Right lung (tissue), 2 donors: ENCODE measurements at regions not wholly inside any gene's neighbourhood (a gene's known extent, or its start where the extent isn't known, plus 50 kb on each side); places are given as distances from the start of the nearest gene placed in this dataset.

ENCODE experiments used
- DNase-seq, 2 donors: peaks; one replicate each; pipeline ENCODE4 v3.0.0-alpha.2; 2013

DNA sequence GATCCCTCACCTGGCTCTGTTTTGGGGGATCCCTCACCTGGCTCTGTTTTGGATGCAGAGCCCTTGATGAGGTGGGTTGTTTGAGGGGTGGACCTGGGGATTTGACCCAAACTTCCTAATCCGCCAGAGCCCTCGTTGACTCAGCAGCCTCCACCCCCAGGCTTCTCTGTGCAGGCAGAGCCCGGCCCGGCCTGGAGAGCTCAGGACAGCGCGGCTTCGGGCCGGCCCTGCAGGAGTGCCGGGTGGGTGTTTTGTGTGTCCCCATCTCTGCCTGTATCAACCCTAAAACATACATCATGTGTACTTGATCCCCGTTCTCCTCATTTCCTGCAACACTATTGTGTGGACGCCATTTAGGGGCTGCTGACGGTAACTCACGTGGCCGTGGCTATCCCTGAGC lies 124.2 kb downstream of the SIK1 start:
- DNase-seq, result no peak

DNA sequence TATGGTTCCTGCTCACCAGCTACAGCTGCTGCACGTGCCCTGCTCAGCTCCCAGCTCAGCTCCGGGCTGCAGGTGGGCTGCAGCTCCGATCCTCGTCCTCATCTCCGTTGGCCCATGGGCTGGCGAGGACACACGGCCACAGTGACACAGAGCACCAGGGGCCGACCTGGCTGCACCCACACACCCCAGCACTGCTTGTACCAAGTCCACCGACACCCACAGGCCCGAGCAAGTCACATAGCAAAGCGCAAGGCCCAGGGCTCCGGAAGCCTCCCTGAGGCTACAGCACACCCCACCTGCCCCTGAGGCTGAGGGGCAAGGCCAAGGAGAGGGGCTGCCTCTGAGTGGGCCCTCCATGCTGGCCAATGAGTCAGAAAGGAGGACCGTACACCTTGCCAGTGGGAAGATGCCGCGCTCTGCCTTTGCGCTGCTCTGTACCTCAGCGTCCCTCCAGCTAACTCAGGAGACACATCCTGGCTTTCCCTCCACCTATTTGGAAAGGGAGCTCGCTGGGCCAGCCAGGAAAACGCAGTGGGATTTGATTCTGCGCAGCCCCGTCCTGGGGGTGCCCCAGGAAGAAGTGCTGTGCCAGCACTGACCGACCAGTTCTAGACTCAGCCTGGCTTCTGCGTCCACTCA lies 124.8 kb downstream of the SIK1 start:
- no peak for DNase-seq

DNA sequence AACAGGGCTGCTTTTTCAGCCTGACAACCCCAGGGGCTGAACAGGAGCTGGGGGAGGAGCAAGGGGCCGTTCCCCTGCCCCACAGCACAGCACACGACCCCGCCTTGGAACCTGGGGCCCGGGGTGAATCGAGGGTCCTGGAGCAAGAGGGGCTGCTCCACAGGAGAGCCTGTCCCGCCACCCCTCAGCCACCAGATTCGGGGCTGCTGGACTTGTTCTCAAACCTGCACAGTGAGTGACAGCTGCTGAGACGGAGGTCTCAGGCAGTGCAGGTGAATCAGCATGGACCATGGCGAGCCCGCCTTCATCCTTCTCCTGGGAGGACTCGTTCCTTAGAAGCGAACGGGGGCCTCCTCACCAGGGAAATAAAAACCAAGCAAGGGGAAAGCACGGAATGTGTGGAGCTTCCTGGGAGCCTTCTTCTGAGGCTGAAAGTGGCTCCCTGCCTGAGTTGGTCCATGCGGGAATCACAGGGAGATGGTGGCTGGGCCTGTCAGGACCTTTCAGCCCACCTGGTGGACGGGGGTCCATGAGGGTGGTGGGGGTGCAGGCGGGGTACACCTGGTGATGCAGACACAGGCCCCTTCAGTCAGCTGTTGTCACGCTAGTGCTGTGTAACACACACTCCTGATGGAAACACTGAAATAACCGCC lies 125.4 kb downstream of the SIK1 start:
- no peak for DNase-seq

GRCh38 chr21:43300496-43301408 lies 126.2 kb downstream of the SIK1 start:
- no peak for DNase-seq

- no peak for DNase-seq
Observed at GRCh38 chr21:43299441-43300277, 127.3 kb downstream of the SIK1 start.

DNA sequence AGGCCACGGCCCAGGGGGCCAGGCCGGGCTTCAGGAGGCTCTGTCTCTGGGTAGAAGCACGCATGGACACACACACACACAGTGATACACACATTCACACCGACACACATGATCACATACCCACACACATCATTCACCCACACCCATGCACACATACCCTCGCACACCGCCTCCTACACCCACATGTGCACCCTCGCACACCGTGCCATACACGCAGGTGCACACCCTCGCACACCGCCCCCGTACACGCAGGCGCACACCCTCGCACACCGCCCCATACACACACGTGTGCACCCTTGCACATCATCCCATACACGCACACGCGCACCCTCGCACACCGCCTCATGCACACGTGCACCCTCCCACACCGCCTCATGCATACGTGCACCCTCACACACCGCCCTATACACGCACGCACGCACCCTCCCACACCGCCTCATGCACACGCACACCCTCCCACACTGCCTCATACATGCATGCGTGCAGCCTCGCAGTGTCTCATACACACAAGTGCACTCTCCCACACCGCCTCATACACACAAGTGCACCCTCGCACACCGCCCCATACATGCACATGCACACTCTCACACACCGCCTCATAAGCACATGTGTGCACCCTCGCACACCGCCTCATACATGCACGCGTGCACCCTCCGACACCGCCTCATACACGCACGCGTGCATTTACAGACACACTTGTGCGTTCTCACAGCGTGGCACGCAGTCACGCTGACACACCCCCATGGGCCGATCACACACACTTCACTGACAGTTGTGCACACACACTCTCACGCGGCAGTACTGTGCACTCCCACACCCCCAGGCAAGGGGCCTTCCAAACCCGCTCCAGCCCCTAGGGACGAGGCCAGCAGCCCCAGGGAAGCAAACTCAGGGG lies 128.1 kb downstream of the SIK1 start:
- DNase-seq, result no peak

DNA sequence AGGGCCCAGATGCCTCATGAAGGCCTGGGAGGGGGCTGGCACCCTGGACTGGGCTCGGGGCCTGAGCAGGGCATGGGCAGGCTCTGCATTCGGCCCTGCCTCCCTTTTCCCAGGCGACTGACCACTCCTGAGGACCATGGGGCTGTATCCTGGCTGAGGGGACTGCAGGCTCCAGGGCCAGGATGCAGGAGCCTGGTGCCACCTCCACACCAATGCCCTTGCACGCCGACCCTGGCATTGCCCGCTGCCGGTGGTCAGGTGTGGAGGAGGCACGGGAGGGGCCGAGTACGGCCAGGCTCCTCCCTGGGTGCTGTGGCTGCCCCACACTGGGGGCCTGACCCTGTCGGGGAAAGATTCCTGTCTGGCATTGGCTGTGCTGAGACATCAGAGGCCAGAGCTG lies 128.9 kb downstream of the SIK1 start:
- DNase-seq, result no peak

GRCh38 chr21:43297391-43297981 lies 128.7 kb downstream of the CRYAA start:
- no peak for DNase-seq

GRCh38 chr21:43295066-43295958 lies 126.5 kb downstream of the CRYAA start:
- no peak for DNase-seq

DNA sequence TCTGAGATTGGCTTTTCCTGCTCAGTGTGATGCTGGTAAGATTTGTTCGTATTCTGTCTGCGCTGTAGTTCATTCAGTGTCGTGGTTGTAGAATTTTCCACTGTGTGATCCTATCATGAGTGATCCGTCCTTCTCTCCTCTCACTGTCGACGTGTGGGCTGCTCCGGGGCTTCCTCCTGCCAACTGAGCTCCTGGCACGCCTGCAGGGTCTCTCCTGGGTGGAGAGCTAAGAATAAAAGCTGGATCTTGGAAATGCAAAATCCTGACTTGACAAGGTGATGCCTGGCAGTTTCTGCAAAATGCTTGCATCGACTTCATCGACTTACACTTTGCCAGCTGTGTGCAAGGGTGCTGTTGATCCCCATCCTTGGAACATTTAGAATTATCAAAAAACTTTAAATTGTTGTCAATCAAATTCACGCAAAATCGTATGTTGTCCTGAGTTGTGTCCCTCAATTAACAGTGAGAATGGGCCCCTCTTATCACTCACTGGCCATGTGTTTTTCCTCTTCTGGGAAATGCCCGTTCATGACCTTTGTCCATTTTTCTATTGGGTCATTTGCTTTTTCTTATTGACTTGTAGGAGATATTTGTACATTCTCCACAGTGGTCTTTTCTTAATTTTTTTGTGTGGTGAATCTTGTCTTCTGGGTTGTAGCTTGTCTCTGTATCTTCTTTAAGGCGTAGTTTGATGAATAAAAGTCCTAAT lies 125.5 kb downstream of the CRYAA start:
- DNase-seq, result no peak

- DNase-seq, result no peak
Observed at GRCh38 chr21:43292866-43293142, 124.0 kb downstream of the CRYAA start.

- no peak for DNase-seq
Observed at GRCh38 chr21:43292041-43292865, 123.4 kb downstream of the CRYAA start.

DNA sequence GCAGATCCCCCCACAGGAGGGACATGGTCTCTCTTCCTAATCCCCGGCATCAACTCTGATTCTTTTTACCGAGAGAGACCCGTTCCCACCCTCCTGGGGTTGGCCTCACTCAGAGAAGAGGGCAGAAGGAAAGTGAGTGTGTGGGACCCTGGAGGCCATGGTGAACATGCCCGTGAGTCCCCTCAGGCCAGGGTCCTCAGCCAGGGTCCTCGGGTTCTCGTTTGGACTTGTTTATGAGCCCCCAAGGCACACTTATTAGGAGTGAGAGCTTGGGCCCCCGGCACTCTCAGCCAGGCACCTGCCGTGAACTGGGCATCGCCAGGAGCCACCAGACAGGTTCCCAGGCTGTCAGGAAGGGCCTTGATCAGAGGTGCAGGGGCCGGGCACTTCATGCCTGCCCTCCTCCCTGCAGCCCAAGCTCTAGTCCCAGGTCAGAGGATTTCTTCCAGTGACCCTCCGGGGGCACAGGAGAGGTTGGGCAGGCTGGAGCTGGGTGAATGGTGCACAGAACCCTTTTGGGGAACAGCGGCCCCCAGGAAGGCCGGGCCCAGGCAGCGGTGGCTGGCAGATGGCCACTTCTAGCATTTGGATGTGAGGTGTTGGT lies 122.6 kb downstream of the CRYAA start:
- no peak for DNase-seq

- no peak for DNase-seq
Observed at GRCh38 chr21:43290421-43291346, 121.9 kb downstream of the CRYAA start.

GRCh38 chr21:43289966-43290365 lies 121.2 kb downstream of the CRYAA start:
- no peak for DNase-seq

- DNase-seq, result no peak
Observed at GRCh38 chr21:43289442-43289841, 120.6 kb downstream of the CRYAA start.
